Effector memory CD8-positive, alpha-beta T cell (primary cell): ENCODE measurements at regions not wholly inside any gene's neighbourhood (a gene's known extent, or its start where the extent isn't known, plus 50 kb on each side); places are given as distances from the start of the nearest gene placed in this dataset.
"Not testable (repeated sequence)": the region's sequence is repeated elsewhere in the genome, so short reads cannot be mapped to it uniquely, and the experiment has no call there.

Experiments
- ATAC-seq: fragments of 150-1000 bp; cut with Tn5 transposase; replicated peaks from 2 replicates; pipeline ENCODE4 v1.10.0; 2021; ENCODE audit warnings: mild to moderate bottlenecking, moderate library complexity
- DNase-seq, 3 experiments: peaks; one replicate each; pipeline ENCODE4 v3.0.0; 2021
- H3K27ac Mint-ChIP-seq, 2 donors: one replicate each; pipeline ENCODE4 v1.8.0; 2022; ENCODE audit warnings: mild to moderate bottlenecking in 2 of 2, mixed read lengths in 2 of 2, moderate library complexity in 2 of 2
- H3K27me3 Mint-ChIP-seq, 2 donors: one replicate each; pipeline ENCODE4 v1.8.0; 2022; ENCODE audit warnings: mixed read lengths in 2 of 2
- H3K36me3 Mint-ChIP-seq: one replicate; pipeline ENCODE4 v1.8.0; 2022; ENCODE audit warnings: mild to moderate bottlenecking, moderate library complexity, mixed read lengths; ENCODE audit not compliant: insufficient read depth
- H3K4me1 Mint-ChIP-seq, 2 donors: one replicate each; pipeline ENCODE4 v1.8.0; 2022; ENCODE audit warnings: low read depth in 2 of 2, mixed read lengths in 2 of 2
- H3K4me3 Mint-ChIP-seq, 2 donors: one replicate each; pipeline ENCODE4 v1.8.0; 2022; ENCODE audit warnings: mild to moderate bottlenecking in 2 of 2, mixed read lengths in 2 of 2, moderate library complexity in 2 of 2
- H3K9me3 Mint-ChIP-seq, 2 donors: one replicate each; pipeline ENCODE4 v1.8.0; 2022; ENCODE audit warnings: mixed read lengths in 2 of 2

- Mint-ChIP-seq H3K27me3 (no peaks in the 10 kb centered on the region), H3K9me3 (peaks cover 0 to under 1% of the 10 kb centered on the region in 2 donors), H3K36me3 (no peaks in the 10 kb centered on the region), H3K4me3 (no peak overlapping the region), H3K27ac (no peak overlapping the region), H3K4me1 (no peaks in the 10 kb centered on the region)
- no peak for ATAC-seq
- DNase-seq = no peak
These were observed 285.7 kb upstream of the UBE2E3 start for GRCh38 chr2:180694445-180695421.

- H3K27ac Mint-ChIP-seq = no peak overlapping the region
- DNase-seq (no peak), ATAC-seq (no peak)
- H3K9me3 Mint-ChIP-seq = peaks cover 0 to 1% of the 10 kb centered on the region in 2 donors
- H3K4me3 Mint-ChIP-seq = no peak overlapping the region
- peaks cover 0 to 6% of the 10 kb centered on the region in 2 donors for H3K27me3 Mint-ChIP-seq
- no peaks in the 10 kb centered on the region for H3K4me1 Mint-ChIP-seq
- no peaks in the 10 kb centered on the region for H3K36me3 Mint-ChIP-seq
These were observed 288.1 kb upstream of the UBE2E3 start for GRCh38 chr2:180692322-180692721.

GRCh38 chr2:180691855-180692223 is 288.6 kb upstream of the UBE2E3 start:
- not testable (repeated sequence) for DNase-seq, H3K27ac Mint-ChIP-seq, H3K36me3 Mint-ChIP-seq, H3K27me3 Mint-ChIP-seq, H3K4me1 Mint-ChIP-seq, H3K9me3 Mint-ChIP-seq, ATAC-seq, H3K4me3 Mint-ChIP-seq

- not testable (repeated sequence) for H3K36me3 Mint-ChIP-seq, H3K4me1 Mint-ChIP-seq, H3K27ac Mint-ChIP-seq, H3K4me3 Mint-ChIP-seq, H3K9me3 Mint-ChIP-seq, ATAC-seq, DNase-seq, H3K27me3 Mint-ChIP-seq
These were observed 289.1 kb upstream of the UBE2E3 start for GRCh38 chr2:180691186-180691854.

- no peak for ATAC-seq
- no peak for DNase-seq
- H3K9me3 Mint-ChIP-seq = peaks cover 0 to 1% of the 10 kb centered on the region in 2 donors
- H3K4me1 Mint-ChIP-seq = no peaks in the 10 kb centered on the region
- no peak overlapping the region for H3K4me3 Mint-ChIP-seq
- H3K27me3 Mint-ChIP-seq = peaks cover 0 to 6% of the 10 kb centered on the region in 2 donors
- H3K27ac Mint-ChIP-seq = no peak overlapping the region
- H3K36me3 Mint-ChIP-seq = no peaks in the 10 kb centered on the region
These were observed 289.8 kb upstream of the UBE2E3 start for GRCh38 chr2:180690611-180691010.

- peaks cover 31% of the 10 kb centered on the region in 2 donors for H3K27me3 Mint-ChIP-seq
- no peak for ATAC-seq
- H3K36me3 Mint-ChIP-seq = no peaks in the 10 kb centered on the region
- no peak overlapping the region for H3K4me3 Mint-ChIP-seq
- no peak overlapping the region for H3K27ac Mint-ChIP-seq
- no peaks in the 10 kb centered on the region for H3K9me3 Mint-ChIP-seq
- no peak for DNase-seq
- H3K4me1 Mint-ChIP-seq = no peaks in the 10 kb centered on the region
These were observed 297.5 kb upstream of the UBE2E3 start for GRCh38 chr2:180682871-180683270.

- Mint-ChIP-seq H3K27me3 (peaks cover 31 to 46% of the 10 kb centered on the region in 2 donors), H3K4me3 (no peak overlapping the region), H3K4me1 (no peaks in the 10 kb centered on the region), H3K36me3 (no peaks in the 10 kb centered on the region), H3K27ac (no peak overlapping the region), H3K9me3 (no peaks in the 10 kb centered on the region)
- no peak for DNase-seq
- ATAC-seq = no peak
These were observed 300.7 kb upstream of the UBE2E3 start for GRCh38 chr2:180679693-180680092.

GRCh38 chr2:180678625-180678972 is 301.8 kb upstream of the UBE2E3 start:
- Mint-ChIP-seq H3K4me3 (no peak overlapping the region), H3K27me3 (peaks cover 38 to 57% of the 10 kb centered on the region in 2 donors), H3K27ac (no peak overlapping the region), H3K9me3 (no peaks in the 10 kb centered on the region), H3K4me1 (no peaks in the 10 kb centered on the region), H3K36me3 (no peaks in the 10 kb centered on the region)
- no peak for DNase-seq
- no peak for ATAC-seq

- H3K27me3 Mint-ChIP-seq = peaks cover 38 to 62% of the 10 kb centered on the region in 2 donors
- H3K4me3 Mint-ChIP-seq = no peak overlapping the region
- ATAC-seq (no peak), DNase-seq (no peak)
- H3K4me1 Mint-ChIP-seq = no peaks in the 10 kb centered on the region
- H3K27ac Mint-ChIP-seq = no peak overlapping the region
- H3K36me3 Mint-ChIP-seq = no peaks in the 10 kb centered on the region
- H3K9me3 Mint-ChIP-seq = no peaks in the 10 kb centered on the region
These were observed 302.3 kb upstream of the UBE2E3 start for GRCh38 chr2:180677930-180678624.

- H3K4me1 Mint-ChIP-seq = no peaks in the 10 kb centered on the region
- DNase-seq (no peak), ATAC-seq (no peak)
- no peaks in the 10 kb centered on the region for H3K9me3 Mint-ChIP-seq
- H3K36me3 Mint-ChIP-seq = no peaks in the 10 kb centered on the region
- no peak overlapping the region for H3K27ac Mint-ChIP-seq
- peaks cover 29 to 63% of the 10 kb centered on the region in 2 donors for H3K27me3 Mint-ChIP-seq
- no peak overlapping the region for H3K4me3 Mint-ChIP-seq
These were observed 303.2 kb upstream of the UBE2E3 start for GRCh38 chr2:180677200-180677599.

- Mint-ChIP-seq H3K9me3 (no peaks in the 10 kb centered on the region), H3K4me1 (no peaks in the 10 kb centered on the region), H3K4me3 (no peak overlapping the region), H3K27me3 (peaks cover 23 to 63% of the 10 kb centered on the region in 2 donors), H3K36me3 (no peaks in the 10 kb centered on the region), H3K27ac (no peak overlapping the region)
- no peak for ATAC-seq
- DNase-seq = no peak
These were observed 303.8 kb upstream of the UBE2E3 start for GRCh38 chr2:180676520-180677025.

GRCh38 chr2:180675170-180675569 is 305.2 kb upstream of the UBE2E3 start:
- Mint-ChIP-seq H3K27ac (no peak overlapping the region), H3K4me3 (no peak overlapping the region), H3K36me3 (no peaks in the 10 kb centered on the region), H3K27me3 (peaks cover 19 to 57% of the 10 kb centered on the region in 2 donors), H3K4me1 (no peaks in the 10 kb centered on the region), H3K9me3 (no peaks in the 10 kb centered on the region)
- ATAC-seq (no peak), DNase-seq (no peak)

GRCh38 chr2:180672377-180672776 is 308.0 kb upstream of the UBE2E3 start:
- ATAC-seq = no peak
- H3K4me1 Mint-ChIP-seq = no peaks in the 10 kb centered on the region
- H3K4me3 Mint-ChIP-seq = no peak overlapping the region
- H3K9me3 Mint-ChIP-seq = no peaks in the 10 kb centered on the region
- no peak overlapping the region for H3K27ac Mint-ChIP-seq
- no peak for DNase-seq
- H3K36me3 Mint-ChIP-seq = no peaks in the 10 kb centered on the region
- H3K27me3 Mint-ChIP-seq = peaks cover 7 to 44% of the 10 kb centered on the region in 2 donors
